SK-N-SH treated with all-trans-retinoic acid at 6 μM for 48 hours (cell line): ENCODE measurements at regions not wholly inside any gene's neighbourhood (a gene's known extent, or its start where the extent isn't known, plus 50 kb on each side); places are given as distances from the start of the nearest gene placed in this dataset.

Source experiments
- BACH2 ChIP-seq: fragments of 250-450 bp; sonication (Bioruptor Pico); IDR thresholded peaks from 2 replicates; pipeline ENCODE4 v1.9.0; 2021; ENCODE audit warnings: mild to moderate bottlenecking, borderline replicate concordance
- CSRNP3 ChIP-seq: fragments of 250-450 bp; sonication (Bioruptor Pico); IDR thresholded peaks from 2 replicates; pipeline ENCODE4 v1.5.1; 2021; ENCODE audit warnings: mild to moderate bottlenecking, moderate library complexity

GRCh38 chr12:25659621-25660020 is 106.5 kb upstream of the LMNTD1 start:
- TF ChIP-seq BACH2 (CRISPR knock-in tag) (no peak), CSRNP3 (CRISPR knock-in tag) (no peak)
